ENCODE measurements at regions not wholly inside any gene's neighbourhood (a gene's known extent, or its start where the extent isn't known, plus 50 kb on each side); places are given as distances from the start of the nearest gene placed in this dataset.
"Not testable (repeated sequence)": the region's sequence is repeated elsewhere in the genome, so short reads cannot be mapped to it uniquely, and the experiment has no call there.

DNA sequence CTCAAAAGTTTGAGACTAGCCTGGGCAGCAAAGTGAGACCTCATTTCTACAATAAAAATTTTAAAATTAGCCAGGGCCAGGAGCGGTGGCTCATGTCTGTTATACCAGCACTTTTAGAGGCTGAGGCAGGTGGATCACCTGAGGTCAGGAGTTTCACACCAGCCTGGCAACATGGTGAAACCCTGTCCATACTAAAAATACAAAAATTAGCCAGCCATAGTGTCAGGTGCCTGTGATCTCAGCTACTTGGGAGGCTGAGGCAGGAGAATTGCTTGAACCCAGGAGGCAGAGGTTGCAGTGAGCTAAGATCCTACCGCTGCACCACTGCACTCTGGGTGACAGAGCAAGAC lies 85.1 kb upstream of the MAP4 start:
- H3K4me3 ChIP-seq (ENCODE audit: low read depth, low read length); H3K9ac ChIP-seq (ENCODE audit: low read length); H3K36me3 ChIP-seq (ENCODE audit: control insufficient read depth, insufficient read depth, low read length); H3K27ac ChIP-seq (ENCODE audit: low read depth, low read length); H3K9me3 ChIP-seq (ENCODE audit: control insufficient read depth, insufficient read depth, low read depth, low read length); H3K27me3 ChIP-seq (ENCODE audit: control insufficient read depth, insufficient read depth, low read length); H3K4me1 ChIP-seq (ENCODE audit: control insufficient read depth, insufficient read depth, low read length): not testable (repeated sequence)

DNA sequence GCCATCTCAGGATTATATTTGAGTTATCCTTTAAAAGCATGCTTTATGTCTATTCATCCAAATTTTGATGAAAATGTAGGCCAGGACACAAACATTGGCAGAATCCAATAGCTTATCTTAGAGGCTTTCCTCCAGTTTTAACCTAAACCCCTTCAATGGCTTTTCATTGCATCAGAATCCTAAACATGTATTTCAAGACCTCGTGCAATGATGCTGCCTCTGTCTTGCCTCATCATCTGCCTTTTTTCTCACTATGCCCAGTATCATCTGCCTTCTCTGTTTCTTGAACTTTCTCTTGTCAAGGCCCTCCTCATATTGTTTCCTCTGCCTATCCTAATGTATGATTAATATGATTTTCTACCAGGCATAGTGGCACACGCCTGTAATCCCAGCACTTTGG lies 76.1 kb upstream of the MAP4 start:
- Histone ChIP-seq H3K9ac (ENCODE audit: low read length) (no peak overlapping the region), H3K4me3 (ENCODE audit: low read depth, low read length) (no peak overlapping the region), H3K27me3 (ENCODE audit: control insufficient read depth, insufficient read depth, low read length) (no peaks in the 10 kb centered on the region), H3K27ac (ENCODE audit: low read depth, low read length) (no peak overlapping the region), H3K4me1 (ENCODE audit: control insufficient read depth, insufficient read depth, low read length) (peaks cover 11% of the 10 kb centered on the region), H3K36me3 (ENCODE audit: control insufficient read depth, insufficient read depth, low read length) (no peaks in the 10 kb centered on the region), H3K9me3 (ENCODE audit: control insufficient read depth, insufficient read depth, low read depth, low read length) (no peaks in the 10 kb centered on the region)

DNA sequence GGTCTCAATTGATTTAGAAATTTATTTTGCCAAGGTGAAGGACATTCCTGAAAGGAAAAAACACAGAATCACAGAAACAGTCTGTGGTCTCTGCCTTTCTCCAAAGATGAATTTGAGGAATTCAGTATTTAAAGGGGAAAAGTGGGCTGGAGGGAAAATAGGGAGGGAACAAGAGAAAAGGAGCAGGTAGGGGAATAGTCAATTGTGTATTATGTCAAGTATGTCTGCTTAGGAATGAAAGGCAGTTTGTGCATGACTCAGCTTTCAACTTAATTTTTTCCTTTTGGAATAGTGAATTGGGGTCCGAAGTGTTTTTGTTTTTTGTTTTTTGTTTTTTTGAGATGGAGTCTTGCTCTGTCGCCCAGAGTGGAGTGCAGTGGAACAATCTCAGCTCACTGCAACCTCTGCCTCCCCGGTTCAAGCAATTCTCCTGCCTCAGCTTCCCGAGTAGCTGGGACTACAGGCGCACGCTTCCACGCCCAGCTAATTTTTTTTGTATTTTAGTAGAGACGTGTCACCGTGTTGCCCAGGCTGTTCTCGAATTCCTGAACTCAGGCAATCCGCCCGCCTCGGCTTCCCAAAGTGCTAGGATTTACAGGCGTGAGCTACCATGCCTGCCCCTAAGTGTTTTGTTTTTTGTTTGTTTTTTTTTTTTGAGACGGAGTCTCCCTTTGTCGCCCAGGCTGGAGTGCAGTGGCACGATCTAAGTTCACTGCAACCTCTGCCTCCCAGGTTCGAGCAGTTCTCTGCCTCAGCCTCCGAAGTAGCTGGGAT lies 74.1 kb upstream of the MAP4 start:
- peak overlapping the region; percentile 98; the same call in 1 of the 2 replicates for H3K27ac ChIP-seq (ENCODE audit: low read depth, low read length)
- no peaks in the 10 kb centered on the region for H3K9me3 ChIP-seq (ENCODE audit: control insufficient read depth, insufficient read depth, low read depth, low read length)
- peaks cover 19% of the 10 kb centered on the region for H3K4me1 ChIP-seq (ENCODE audit: control insufficient read depth, insufficient read depth, low read length)
- peak overlapping the region; percentile 85 for H3K4me3 ChIP-seq (ENCODE audit: low read depth, low read length)
- no peaks in the 10 kb centered on the region for H3K27me3 ChIP-seq (ENCODE audit: control insufficient read depth, insufficient read depth, low read length)
- H3K9ac ChIP-seq (ENCODE audit: low read length): peak overlapping the region; percentile 99
- no peaks in the 10 kb centered on the region for H3K36me3 ChIP-seq (ENCODE audit: control insufficient read depth, insufficient read depth, low read length)

DNA sequence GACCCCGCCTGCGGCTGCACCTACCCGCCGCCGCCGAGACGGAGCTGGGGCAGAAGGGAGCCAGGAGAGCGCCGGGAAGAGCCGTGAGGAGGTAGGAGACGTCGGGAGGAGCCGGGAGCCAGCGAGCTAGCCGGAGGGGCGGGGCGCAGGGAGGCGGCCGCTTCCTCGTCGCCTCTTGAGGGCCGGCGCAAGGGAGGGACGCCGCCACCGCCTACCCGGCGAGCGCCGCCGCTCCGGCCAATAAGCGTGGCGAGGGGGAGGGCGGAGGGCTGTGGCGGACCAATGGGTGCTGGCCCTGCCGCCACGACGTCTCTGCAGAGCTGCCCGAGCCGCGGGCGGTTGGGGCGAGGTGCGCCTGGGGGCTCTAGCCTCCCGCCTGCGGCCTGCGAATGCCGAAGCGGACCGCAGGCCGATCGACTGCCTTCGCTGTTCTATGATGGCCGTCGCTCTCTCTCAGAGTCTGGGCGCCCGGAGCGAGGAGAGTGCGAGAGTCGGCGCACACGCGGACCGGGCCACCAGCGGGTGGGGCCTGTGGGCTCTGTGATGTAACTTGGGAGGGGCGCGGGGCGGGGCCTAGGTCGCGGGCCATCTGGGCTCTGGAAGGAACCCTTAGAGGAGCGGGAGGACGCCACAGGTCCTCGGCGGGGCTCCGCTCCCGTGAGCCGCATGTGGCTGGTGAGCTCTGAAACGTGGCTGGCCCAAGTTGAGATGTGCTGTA lies 72.7 kb upstream of the MAP4 start:
- H3K9me3 ChIP-seq (ENCODE audit: control insufficient read depth, insufficient read depth, low read depth, low read length): no peaks in the 10 kb centered on the region
- H3K9ac ChIP-seq (ENCODE audit: low read length): peak overlapping the region; percentile 99
- H3K27me3 ChIP-seq (ENCODE audit: control insufficient read depth, insufficient read depth, low read length): no peaks in the 10 kb centered on the region
- H3K36me3 ChIP-seq (ENCODE audit: control insufficient read depth, insufficient read depth, low read length): peaks cover 4% of the 10 kb centered on the region; the same call in 1 of the 2 replicates
- peak overlapping the region; percentile 98 for H3K27ac ChIP-seq (ENCODE audit: low read depth, low read length)
- peak overlapping the region; percentile 85 for H3K4me3 ChIP-seq (ENCODE audit: low read depth, low read length)
- peaks cover 19% of the 10 kb centered on the region for H3K4me1 ChIP-seq (ENCODE audit: control insufficient read depth, insufficient read depth, low read length)

DNA sequence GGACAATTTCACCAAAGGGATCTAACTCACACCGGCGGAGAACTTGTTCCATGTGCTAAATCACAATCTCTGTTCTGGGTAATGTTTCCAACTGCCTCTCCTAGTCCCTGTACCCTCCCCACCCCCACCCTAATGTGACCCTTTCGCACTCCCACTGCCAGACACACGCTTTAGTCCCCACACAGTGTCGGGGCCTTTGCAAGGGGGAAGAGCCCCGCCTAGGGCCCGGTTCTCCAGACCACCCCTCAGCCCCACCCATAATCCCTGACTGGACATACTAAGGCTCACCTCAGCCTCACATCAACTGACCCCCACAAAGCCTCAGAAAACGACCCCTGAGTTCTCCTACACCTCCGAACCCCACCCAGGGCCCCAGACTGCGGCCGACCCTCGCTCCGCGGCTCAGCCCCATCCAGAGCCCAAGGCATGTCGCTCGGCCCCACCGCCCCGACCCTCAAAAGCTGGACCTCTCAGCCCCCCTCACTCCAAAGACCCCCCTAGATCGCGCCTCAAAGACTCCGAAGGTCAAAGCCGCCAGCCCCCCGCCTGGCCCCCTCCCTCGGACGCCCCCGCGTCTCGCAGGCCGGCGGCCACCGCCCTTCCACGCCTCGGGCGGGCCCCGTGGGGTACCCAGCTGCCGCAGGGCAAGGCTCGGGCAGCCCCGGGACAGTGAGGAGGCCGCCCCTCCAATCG lies 72.0 kb upstream of the MAP4 start:
- Histone ChIP-seq H3K36me3 (ENCODE audit: control insufficient read depth, insufficient read depth, low read length) (peaks cover 4% of the 10 kb centered on the region; the same call in 1 of the 2 replicates), H3K9ac (ENCODE audit: low read length) (peak overlapping the region; percentile 99), H3K4me1 (ENCODE audit: control insufficient read depth, insufficient read depth, low read length) (peaks cover 19% of the 10 kb centered on the region), H3K27ac (ENCODE audit: low read depth, low read length) (peak overlapping the region; percentile 98; the same call in 1 of the 2 replicates), H3K9me3 (ENCODE audit: control insufficient read depth, insufficient read depth, low read depth, low read length) (no peaks in the 10 kb centered on the region), H3K27me3 (ENCODE audit: control insufficient read depth, insufficient read depth, low read length) (no peaks in the 10 kb centered on the region), H3K4me3 (ENCODE audit: low read depth, low read length) (peak overlapping the region; percentile 85)

DNA sequence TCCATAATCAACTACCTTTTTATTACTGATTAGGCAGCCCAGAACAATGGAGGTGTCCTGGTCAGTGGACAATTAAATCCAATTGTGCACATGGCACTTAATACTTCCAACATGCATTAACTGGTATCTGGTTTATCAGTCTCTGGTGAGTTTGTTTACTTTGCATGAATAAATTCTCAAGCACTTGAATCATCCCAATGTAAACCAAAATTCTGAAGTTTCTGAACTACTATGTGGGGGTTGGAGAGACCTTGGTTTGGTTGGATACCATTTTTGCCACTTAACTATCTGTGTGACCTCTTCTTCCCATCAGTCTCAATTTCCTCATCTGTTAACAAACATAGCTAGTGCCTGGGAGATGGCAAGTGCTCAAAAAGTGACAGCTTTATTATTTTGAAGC lies 70.5 kb upstream of the MAP4 start:
- Histone ChIP-seq H3K27ac (ENCODE audit: low read depth, low read length) (no peak overlapping the region), H3K4me3 (ENCODE audit: low read depth, low read length) (peak overlapping the region; percentile 85)

DNA sequence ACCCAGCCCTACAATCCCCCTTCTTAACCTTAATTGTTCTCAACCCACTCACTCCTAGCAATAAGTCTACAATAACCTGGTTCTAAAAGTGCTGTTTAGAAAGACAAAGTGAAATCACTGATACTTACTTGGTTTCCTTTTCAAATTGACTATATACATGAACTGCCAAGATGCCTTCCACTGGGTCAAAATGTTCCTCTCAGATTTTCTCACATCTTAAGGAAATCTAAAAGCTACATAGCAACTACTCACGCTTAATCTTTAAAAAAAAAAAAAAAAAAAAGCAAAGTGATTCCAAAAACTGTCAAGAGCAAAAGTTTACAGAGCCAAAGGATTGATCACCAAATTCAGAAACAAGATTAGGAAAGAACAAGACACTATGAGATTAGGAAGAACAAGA lies 68.7 kb upstream of the MAP4 start:
- Histone ChIP-seq H3K9ac (ENCODE audit: low read length) (no peak overlapping the region), H3K27me3 (ENCODE audit: control insufficient read depth, insufficient read depth, low read length) (no peaks in the 10 kb centered on the region), H3K27ac (ENCODE audit: low read depth, low read length) (no peak overlapping the region), H3K36me3 (ENCODE audit: control insufficient read depth, insufficient read depth, low read length) (peaks cover 4% of the 10 kb centered on the region; the same call in 1 of the 2 replicates), H3K9me3 (ENCODE audit: control insufficient read depth, insufficient read depth, low read depth, low read length) (no peaks in the 10 kb centered on the region), H3K4me3 (ENCODE audit: low read depth, low read length) (no peak overlapping the region), H3K4me1 (ENCODE audit: control insufficient read depth, insufficient read depth, low read length) (peaks cover 12% of the 10 kb centered on the region)

More for the DNA sequence above, 70.5 kb upstream of the MAP4 start:
- Histone ChIP-seq H3K9ac (ENCODE audit: low read length) (peak overlapping the region; percentile 99), H3K9me3 (ENCODE audit: control insufficient read depth, insufficient read depth, low read depth, low read length) (no peaks in the 10 kb centered on the region), H3K4me1 (ENCODE audit: control insufficient read depth, insufficient read depth, low read length) (peaks cover 19% of the 10 kb centered on the region), H3K27me3 (ENCODE audit: control insufficient read depth, insufficient read depth, low read length) (no peaks in the 10 kb centered on the region), H3K36me3 (ENCODE audit: control insufficient read depth, insufficient read depth, low read length) (peaks cover 4% of the 10 kb centered on the region; the same call in 1 of the 2 replicates)

DNA sequence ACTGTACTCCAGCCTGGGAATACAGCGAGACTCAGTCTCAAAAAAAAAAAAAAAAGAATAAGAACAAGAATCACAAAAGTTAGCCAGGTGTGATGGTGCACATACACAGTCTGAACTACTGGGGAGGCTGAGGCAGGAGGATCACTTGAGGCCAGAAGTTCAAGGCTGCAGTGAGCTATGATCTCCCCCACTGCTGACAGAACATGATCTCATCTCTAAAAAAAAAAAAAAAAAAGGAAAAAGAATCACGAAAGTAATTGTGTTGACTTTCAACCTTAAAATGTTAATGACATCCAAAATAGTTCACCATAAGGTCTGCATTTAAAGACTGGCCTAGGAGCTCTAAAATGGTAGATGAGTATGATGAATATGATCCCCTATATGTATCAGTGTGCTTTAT lies 68.0 kb upstream of the MAP4 start:
- no peak overlapping the region for H3K4me3 ChIP-seq (ENCODE audit: low read depth, low read length)
- no peaks in the 10 kb centered on the region for H3K9me3 ChIP-seq (ENCODE audit: control insufficient read depth, insufficient read depth, low read depth, low read length)
- H3K9ac ChIP-seq (ENCODE audit: low read length): no peak overlapping the region
- no peaks in the 10 kb centered on the region for H3K27me3 ChIP-seq (ENCODE audit: control insufficient read depth, insufficient read depth, low read length)
- no peak overlapping the region for H3K27ac ChIP-seq (ENCODE audit: low read depth, low read length)
- H3K36me3 ChIP-seq (ENCODE audit: control insufficient read depth, insufficient read depth, low read length): peaks cover 4% of the 10 kb centered on the region; the same call in 1 of the 2 replicates
- peaks cover 9% of the 10 kb centered on the region for H3K4me1 ChIP-seq (ENCODE audit: control insufficient read depth, insufficient read depth, low read length)

DNA sequence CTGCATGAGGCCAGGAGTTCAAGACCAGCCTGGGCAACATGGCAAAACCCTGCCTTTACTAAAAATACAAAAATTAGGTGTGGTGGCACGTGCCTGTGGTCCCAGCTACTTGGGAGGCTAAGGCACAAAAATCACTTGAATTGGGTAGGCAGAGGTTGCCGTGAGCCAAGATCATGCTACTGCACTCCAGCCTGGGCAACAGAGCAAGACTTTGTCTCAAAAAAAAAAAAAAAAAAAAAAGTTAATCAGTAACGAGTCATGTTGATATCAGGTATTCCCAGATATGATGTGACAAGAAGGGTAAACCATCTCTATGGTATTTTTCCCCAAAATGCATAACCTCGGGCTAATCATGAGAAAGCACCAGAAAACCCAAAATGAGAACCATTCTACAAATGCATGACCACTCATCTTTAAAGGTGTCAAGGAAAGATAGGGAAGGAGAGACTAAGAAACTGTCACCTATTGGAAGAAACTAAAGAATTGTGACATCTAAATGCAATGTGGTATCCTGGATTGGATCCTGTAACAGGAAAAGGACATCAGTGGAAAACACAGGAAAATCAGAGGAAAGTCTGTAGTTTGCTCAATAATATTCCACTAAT lies 66.5 kb upstream of the MAP4 start:
- Histone ChIP-seq H3K27me3 (ENCODE audit: control insufficient read depth, insufficient read depth, low read length) (no peaks in the 10 kb centered on the region), H3K27ac (ENCODE audit: low read depth, low read length) (no peak overlapping the region), H3K4me1 (ENCODE audit: control insufficient read depth, insufficient read depth, low read length) (peaks cover 9% of the 10 kb centered on the region), H3K9ac (ENCODE audit: low read length) (no peak overlapping the region), H3K36me3 (ENCODE audit: control insufficient read depth, insufficient read depth, low read length) (peaks cover 4% of the 10 kb centered on the region; the same call in 1 of the 2 replicates), H3K9me3 (ENCODE audit: control insufficient read depth, insufficient read depth, low read depth, low read length) (no peaks in the 10 kb centered on the region), H3K4me3 (ENCODE audit: low read depth, low read length) (no peak overlapping the region)

DNA sequence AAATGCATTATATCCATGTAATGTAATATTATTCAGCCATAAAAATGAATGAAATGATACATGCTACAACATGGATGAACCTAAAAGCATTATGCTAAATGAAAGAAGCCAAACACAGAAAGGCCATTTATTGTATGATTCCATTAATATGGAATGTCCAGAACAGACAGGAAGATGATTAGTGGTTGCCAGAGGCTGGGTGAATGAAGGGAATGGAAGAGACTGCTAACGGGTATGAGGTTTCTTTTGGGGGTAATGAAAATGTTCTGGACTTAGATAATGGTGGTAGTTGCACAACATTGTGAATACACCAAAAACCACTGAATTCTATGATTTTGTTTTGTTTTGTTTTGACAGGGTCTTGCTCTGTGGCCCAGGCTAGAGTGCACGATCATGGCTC lies 61.6 kb upstream of the MAP4 start:
- Histone ChIP-seq H3K4me1 (ENCODE audit: control insufficient read depth, insufficient read depth, low read length) (no peaks in the 10 kb centered on the region), H3K27me3 (ENCODE audit: control insufficient read depth, insufficient read depth, low read length) (no peaks in the 10 kb centered on the region), H3K27ac (ENCODE audit: low read depth, low read length) (no peak overlapping the region), H3K4me3 (ENCODE audit: low read depth, low read length) (no peak overlapping the region), H3K9ac (ENCODE audit: low read length) (no peak overlapping the region), H3K36me3 (ENCODE audit: control insufficient read depth, insufficient read depth, low read length) (peaks cover 6% of the 10 kb centered on the region; the same call in 1 of the 2 replicates), H3K9me3 (ENCODE audit: control insufficient read depth, insufficient read depth, low read depth, low read length) (no peaks in the 10 kb centered on the region)

All from HUES6 (cell line).